Left kidney (tissue), 1 donor: ENCODE measurements at regions not wholly inside any gene's neighbourhood (a gene's known extent, or its start where the extent isn't known, plus 50 kb on each side); places are given as distances from the start of the nearest gene placed in this dataset.

ENCODE experiments used
- DNase-seq: peaks from one replicate; pipeline ENCODE4 v3.0.0-alpha.2; 2013

- DNase-seq = no peak
Observed at GRCh38 chr11:15699978-15700377, 585.3 kb downstream of the INSC start.

- no peak for DNase-seq
Observed at GRCh38 chr11:15700456-15700855, 585.7 kb downstream of the INSC start.

GRCh38 chr11:15704064-15704463 is 589.3 kb downstream of the INSC start:
- no peak for DNase-seq

GRCh38 chr11:15704556-15704955 is 589.8 kb downstream of the INSC start:
- DNase-seq = no peak

- no peak for DNase-seq
Observed at GRCh38 chr11:15705891-15706290, 591.2 kb downstream of the INSC start.

GRCh38 chr11:15707194-15707593 is 592.5 kb downstream of the INSC start:
- DNase-seq = no peak

GRCh38 chr11:15707971-15708370 is 593.2 kb downstream of the INSC start:
- DNase-seq = no peak

GRCh38 chr11:15710580-15711275 is 596.0 kb downstream of the INSC start:
- no peak for DNase-seq

- no peak for DNase-seq
Observed at GRCh38 chr11:15711311-15711710, 596.6 kb downstream of the INSC start.

GRCh38 chr11:15714641-15715399 is 600.1 kb downstream of the INSC start:
- DNase-seq = no peak

GRCh38 chr11:15716550-15716949 is 601.8 kb downstream of the INSC start:
- DNase-seq = no peak

GRCh38 chr11:15720460-15720859 is 605.7 kb downstream of the INSC start:
- DNase-seq = no peak

- no peak for DNase-seq
Observed at GRCh38 chr11:15723966-15724365, 609.2 kb downstream of the INSC start.

GRCh38 chr11:15724601-15725000 is 609.9 kb downstream of the INSC start:
- DNase-seq = no peak

GRCh38 chr11:15725246-15725645 is 610.5 kb downstream of the INSC start:
- DNase-seq = no peak

- no peak for DNase-seq
Observed at GRCh38 chr11:15726221-15726746, 611.6 kb downstream of the INSC start.

GRCh38 chr11:15726893-15727519 is 612.3 kb downstream of the INSC start:
- DNase-seq = no peak

GRCh38 chr11:15727520-15727914 is 612.8 kb downstream of the INSC start:
- no peak for DNase-seq

GRCh38 chr11:15728207-15728606 is 613.5 kb downstream of the INSC start:
- no peak for DNase-seq

GRCh38 chr11:15730263-15730994 is 615.7 kb downstream of the INSC start:
- no peak for DNase-seq

GRCh38 chr11:15730995-15731385 is 616.3 kb downstream of the INSC start:
- no peak for DNase-seq

GRCh38 chr11:15735706-15736105 is 620.6 kb downstream of the SOX6 start:
- no peak for DNase-seq
